ENCODE measurements at regions not wholly inside any gene's neighbourhood (a gene's known extent, or its start where the extent isn't known, plus 50 kb on each side); places are given as distances from the start of the nearest gene placed in this dataset.
"Not testable (repeated sequence)": the region's sequence is repeated elsewhere in the genome, so short reads cannot be mapped to it uniquely, and the experiment has no call there.

DNA sequence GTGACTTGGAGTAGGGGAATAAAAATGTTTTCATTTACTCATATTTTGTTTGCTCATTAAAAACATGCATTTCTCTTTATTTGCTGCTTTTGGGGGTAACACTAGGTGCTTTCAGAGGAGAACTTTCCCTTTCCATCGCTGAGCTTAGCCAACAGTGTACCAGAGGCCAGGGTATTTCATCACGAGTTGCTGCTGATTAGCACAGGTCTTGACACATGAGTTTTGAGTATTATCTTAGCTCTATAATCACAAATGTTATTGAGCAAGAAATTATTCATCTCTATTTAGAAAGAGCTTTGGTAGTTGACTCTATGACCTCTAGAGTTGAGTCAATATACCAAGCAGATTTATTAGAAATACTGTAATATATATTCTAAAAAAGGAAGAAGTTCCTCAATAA lies 375.9 kb downstream of the NXPH1 start:
- no peak for DNase-seq (ENCODE audit: low read depth)

GRCh38 chr7:8817448-8818036 lies 384.1 kb downstream of the NXPH1 start:
- DNase-seq (ENCODE audit: low read depth): no peak

GRCh38 chr7:8818406-8818805 lies 385.0 kb downstream of the NXPH1 start:
- DNase-seq (ENCODE audit: low read depth): no peak

- DNase-seq (ENCODE audit: low read depth): no peak
Measured at GRCh38 chr7:8822595-8822994, 389.2 kb downstream of the NXPH1 start.

GRCh38 chr7:8823486-8823885 lies 390.1 kb downstream of the NXPH1 start:
- DNase-seq (ENCODE audit: low read depth): no peak

DNA sequence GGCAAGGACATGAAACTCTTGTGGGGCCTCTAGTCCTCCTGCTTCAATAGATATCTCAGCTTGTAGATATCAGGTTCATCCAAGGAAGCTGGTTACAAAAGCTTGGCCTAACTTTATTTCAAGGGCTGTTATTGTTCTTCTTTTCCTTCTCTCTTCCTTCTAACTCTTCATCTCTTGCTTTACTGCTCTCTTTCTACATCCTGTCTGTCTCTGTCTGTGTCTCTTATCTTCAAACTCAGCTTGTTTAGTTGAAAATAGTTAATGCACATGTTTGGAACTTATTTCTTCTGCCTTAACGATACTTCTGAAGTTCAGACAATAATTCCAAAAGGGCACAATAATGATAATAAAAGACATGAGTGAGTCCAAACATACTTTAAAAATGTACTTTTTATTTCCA lies 393.9 kb downstream of the NXPH1 start:
- no peak for DNase-seq (ENCODE audit: low read depth)

- no peak for DNase-seq (ENCODE audit: low read depth)
Measured at GRCh38 chr7:8829100-8829499, 395.7 kb downstream of the NXPH1 start.

DNA sequence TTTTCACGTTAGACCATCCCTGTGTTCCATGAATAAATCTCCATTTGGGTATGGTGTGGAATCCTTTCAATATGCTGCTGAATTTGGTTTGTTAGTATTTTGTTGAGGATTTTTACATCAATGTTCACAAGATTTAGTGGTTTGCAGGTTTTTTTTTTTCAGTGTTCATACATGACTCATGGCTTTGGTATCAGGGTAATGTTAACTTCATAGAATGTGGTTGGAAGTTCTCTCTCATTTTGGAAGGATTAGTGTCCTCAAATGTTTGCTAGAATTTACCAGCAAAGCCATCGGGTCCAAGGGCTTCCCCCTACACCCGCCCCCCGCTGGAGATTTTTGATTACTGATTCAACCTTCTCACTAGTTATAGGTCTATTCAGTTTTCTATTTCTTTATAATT lies 398.0 kb downstream of the NXPH1 start:
- DNase-seq (ENCODE audit: low read depth): no peak

DNA sequence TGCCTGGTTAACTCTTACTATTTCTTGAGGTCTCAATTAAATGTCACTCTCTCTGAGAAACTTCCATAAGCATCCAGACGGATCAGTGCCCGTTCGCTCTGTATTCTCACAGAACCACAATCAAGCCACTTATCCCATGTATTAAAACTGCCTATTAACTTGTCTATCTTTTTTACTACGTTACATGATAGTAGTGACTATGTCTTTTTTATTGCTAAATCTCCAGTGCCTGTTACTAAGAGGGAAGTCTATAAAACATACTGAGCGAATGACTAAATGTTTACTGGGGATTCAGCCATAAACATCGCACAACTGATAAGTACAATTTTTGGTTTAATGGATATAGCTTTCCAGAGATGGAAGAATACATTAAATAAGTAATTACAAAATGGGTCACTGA lies 399.9 kb downstream of the NXPH1 start:
- DNase-seq (ENCODE audit: low read depth): no peak

- no peak for DNase-seq (ENCODE audit: low read depth)
Measured at GRCh38 chr7:8841171-8841570, 407.8 kb downstream of the NXPH1 start.

DNA sequence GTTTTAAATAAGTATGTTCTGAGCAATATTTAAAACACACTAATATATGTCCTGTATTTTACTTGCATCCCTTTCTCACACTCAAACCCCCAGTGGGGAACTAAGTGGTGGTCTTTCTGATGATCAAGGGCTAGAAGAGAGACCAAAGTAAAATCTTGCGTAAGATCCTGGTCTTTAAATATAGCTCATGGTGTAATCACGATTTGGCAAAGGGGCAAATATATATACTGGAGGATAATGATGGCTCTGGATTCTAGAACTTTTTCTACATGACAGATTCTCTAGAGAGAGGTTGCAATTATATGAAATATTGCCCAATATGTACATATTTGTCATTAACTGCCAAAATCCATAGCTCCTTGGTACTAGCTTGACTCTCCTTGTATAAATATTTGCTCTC lies 438.3 kb downstream of the NXPH1 start:
- DNase-seq (ENCODE audit: low read depth): no peak

- DNase-seq (ENCODE audit: low read depth): no peak
Measured at GRCh38 chr7:8881916-8882315, 448.5 kb downstream of the NXPH1 start.

DNA sequence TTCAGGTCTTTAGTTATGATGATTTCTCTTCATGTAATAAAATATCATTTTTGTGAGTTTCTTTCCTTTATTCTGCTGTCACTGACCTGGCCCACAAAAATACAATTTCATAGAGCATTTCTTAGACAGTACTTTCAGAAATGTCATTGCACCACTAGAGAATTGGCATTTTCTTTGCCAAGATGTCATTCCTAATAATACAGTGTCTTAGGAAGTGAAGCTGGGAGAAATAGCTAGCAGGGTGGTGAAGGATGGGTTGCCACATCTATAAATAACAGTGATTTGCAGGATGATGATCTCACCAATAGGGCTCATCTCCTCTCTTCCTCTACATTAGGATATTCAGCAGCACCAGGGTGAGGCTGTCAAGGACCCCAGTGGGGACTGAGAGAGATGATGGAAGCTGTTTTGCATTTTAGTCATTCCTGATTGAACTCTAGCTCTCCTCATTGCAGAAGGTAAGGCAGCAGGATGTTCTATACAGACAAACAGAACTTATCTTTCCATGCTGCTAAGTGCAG lies 452.1 kb downstream of the NXPH1 start:
- no peak for DNase-seq (ENCODE audit: low read depth)

DNA sequence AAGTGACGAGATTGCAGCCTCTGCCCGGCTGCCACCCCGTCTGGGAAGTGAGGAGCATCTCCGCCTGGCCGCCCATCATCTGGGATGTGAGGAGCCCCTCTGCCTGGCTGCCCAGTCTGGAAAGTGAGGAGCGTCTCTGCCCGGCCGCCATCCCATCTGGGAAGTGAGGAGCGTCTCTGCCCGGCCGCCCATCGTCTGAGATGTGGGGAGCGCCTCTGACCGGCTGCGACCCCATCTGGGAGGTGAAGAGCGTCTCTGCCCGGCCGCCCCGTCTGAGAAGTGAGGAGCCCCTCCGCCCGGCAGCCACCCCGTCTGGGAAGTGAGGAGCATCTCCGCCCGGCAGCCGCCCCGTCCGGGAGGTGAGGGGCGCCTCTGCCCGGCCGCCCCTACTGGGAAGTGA lies 456.9 kb downstream of the NXPH1 start:
- not testable (repeated sequence) for DNase-seq (ENCODE audit: low read depth)

GRCh38 chr7:8893775-8894174 lies 460.4 kb downstream of the NXPH1 start:
- no peak for DNase-seq (ENCODE audit: low read depth)

DNA sequence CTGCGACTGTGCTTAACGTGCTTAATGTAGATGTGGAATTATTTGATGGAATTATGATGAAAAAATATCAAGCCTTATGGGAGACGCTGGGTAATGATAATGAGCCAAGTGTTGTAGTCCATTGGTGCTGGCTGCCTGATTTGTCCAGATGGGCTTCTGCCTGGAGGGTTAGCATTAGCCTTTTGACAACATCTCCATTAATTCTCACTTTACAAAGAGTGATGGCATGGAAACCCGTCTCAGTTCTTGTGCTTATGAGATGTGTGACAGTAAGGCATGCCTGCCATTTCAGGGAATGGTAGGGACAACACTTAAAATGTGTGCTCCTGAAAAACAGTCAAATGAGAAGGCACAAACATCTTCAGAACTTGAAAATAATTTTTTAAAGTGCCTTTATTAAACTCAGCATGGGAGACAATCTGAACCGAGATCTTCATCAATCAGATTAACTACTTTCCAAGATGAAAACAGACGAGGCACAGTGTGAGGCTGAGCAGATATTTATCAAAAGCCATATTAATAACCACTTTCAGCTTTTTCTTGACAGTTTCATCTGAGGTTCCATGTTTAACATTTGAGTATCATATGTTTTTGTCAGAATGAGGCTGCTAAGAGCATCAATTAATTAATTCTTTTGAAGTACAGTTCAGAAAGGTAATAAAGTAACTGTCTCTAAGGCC lies 473.1 kb downstream of the NXPH1 start:
- DNase-seq (ENCODE audit: low read depth): no peak

- no peak for DNase-seq (ENCODE audit: low read depth)
Measured at GRCh38 chr7:8908889-8909288, 475.5 kb downstream of the NXPH1 start.

- DNase-seq (ENCODE audit: low read depth): no peak
Measured at GRCh38 chr7:8913682-8914081, 480.3 kb downstream of the NXPH1 start.

DNA sequence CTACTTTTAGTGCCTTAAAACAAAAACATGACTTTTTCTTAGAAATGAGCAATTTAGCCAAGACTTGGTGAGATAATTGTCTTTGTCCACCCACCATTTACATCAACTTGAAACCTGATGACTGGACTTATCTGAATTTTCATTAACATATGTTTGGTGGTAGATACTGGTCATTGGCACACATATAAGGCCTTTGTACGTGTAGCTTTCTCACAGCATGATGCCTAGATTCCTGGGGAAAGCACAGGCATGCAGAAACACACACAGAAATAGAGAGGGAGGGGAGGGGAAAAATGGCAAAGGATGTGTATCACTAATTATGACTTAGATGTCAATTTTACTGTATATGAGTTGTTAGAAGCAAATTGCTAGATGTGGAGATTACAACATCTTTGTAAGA lies 488.4 kb downstream of the NXPH1 start:
- no peak for DNase-seq (ENCODE audit: low read depth)

GRCh38 chr7:8922726-8923125 lies 489.3 kb downstream of the NXPH1 start:
- DNase-seq (ENCODE audit: low read depth): no peak

DNA sequence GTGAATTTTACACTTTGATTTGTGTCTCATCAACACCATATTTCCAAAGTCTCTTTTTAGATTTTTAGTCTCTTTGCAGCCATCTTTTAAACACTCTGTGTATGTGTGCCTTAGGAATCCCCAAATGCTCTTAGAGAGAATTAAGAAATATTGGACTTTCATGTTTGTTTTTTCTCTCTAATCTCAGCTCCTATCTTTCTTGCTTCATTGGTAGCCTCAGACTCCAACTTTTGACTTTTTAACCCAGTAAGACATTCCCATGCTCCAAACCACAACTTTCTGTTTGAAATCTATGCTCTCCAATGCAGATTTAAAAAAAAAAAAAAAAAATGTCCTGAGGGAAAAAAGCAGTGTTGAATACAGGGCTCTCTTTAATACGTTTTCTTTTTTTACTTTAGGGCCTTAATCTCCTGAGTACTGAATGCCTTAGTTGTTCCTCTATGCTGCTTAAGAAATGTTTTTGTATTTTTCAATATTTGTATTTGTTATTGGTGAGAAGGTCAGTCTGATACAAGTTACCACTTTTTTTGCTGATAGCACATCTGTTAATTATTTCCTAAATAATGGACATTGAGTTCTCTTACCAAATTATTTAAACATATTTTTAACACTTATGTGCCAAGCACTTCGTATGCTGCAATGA lies 489.9 kb downstream of the NXPH1 start:
- no peak for DNase-seq (ENCODE audit: low read depth)

DNA sequence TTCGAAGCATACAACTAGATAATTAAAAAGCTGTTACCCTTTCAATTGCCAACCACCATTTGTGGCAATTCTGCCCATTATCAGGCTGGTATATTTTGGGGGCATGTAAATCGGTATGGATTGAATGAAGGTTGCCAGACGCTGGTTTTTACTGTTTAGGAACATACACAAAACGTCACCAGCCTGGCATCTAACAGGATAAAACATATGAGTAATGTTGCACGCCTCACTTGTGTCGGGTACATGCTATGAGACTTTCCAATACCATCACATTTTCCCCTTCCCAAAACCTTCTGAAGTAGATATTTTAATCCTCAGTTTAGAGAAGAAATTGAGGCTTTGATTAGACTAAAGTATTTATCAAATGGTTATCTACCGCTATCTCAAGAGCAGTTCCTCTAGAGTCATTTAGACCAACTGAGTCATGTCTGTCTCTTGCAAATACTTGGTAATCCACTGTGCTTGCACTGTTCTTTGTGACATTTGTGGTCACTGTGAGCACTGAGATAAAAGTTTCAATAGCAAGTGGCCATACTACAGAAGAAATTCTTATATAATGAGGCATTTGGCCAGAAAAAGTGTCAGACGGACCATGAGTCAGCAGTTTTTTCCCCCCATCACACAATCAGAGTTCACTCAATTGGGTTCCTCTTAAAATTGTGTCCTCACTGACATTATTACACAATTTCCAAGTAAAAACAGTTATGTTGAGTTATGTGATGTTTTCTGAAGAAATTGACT lies 498.7 kb downstream of the NXPH1 start:
- no peak for DNase-seq (ENCODE audit: low read depth)

DNA sequence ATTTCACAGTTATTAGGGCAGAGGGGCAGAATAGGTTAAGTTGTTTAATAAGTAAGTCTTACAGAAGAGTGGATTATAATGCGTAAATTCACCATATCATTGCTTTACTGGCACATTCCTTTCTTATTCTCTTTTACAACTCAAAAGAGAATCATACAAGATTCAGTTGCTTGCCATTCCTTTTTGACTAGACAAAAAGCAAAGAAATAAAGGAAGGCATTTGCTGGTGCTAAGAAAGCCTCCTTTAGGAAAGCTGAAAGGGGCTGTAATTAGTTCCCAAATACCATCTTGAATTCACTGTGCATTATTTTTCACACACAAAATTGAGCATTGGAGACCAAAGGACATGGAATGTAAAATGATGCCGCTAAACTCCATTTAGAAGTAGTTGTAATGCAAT lies 499.3 kb downstream of the NXPH1 start:
- DNase-seq (ENCODE audit: low read depth): no peak
